GM23248 (cell line): ENCODE measurements at regions not wholly inside any gene's neighbourhood (a gene's known extent, or its start where the extent isn't known, plus 50 kb on each side); places are given as distances from the start of the nearest gene placed in this dataset.

Experiments used
- EZH2 ChIP-seq: fragments of 200-600 bp; sonication (generic); IDR thresholded peaks from 2 replicates; pipeline ENCODE4 v1.6.1; 2018; ENCODE audit warnings: antibody characterized with exemption, mild to moderate bottlenecking; ENCODE audit not compliant: insufficient read depth, poor library complexity, severe bottlenecking
- EZH2phosphoT487 ChIP-seq: fragments of 200-600 bp; sonication (generic); IDR thresholded peaks from 2 replicates; pipeline ENCODE4 v1.6.1; 2018; ENCODE audit warnings: antibody characterized with exemption, moderate library complexity, mild to moderate bottlenecking, low read depth; ENCODE audit not compliant: insufficient read depth

GRCh38 chr10:128416231-128416630 is 290.0 kb upstream of the MKI67 start:
- TF ChIP-seq EZH2 (no peak), EZH2phosphoT487 (no peak)
